ENCODE measurements at regions not wholly inside any gene's neighbourhood (a gene's known extent, or its start where the extent isn't known, plus 50 kb on each side); places are given as distances from the start of the nearest gene placed in this dataset.

DNA sequence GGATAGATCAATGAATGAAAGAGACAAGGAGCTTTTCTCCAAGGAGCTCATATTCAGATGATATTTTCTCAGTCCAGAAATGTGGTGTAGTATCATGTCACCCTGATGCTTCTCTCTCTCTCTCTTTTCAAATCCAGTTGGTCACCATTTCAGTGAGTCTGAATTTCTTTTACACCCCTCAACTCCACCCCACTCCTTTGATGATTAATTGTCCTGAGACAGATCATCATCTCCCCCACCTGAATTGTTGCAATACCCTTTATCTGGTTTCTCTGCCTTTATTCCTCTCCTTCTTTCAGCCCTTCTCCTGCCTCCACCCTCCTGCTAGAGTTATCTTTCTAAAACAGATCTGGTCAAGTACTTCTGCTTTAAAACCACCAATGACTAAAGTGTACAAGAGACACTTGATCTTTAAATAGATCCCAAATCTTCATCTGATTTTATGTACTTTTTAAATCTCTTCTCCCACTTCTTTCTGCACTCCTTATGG is 299.8 kb downstream of the KLF5 start:
- TF ChIP-seq, protein P1, sequence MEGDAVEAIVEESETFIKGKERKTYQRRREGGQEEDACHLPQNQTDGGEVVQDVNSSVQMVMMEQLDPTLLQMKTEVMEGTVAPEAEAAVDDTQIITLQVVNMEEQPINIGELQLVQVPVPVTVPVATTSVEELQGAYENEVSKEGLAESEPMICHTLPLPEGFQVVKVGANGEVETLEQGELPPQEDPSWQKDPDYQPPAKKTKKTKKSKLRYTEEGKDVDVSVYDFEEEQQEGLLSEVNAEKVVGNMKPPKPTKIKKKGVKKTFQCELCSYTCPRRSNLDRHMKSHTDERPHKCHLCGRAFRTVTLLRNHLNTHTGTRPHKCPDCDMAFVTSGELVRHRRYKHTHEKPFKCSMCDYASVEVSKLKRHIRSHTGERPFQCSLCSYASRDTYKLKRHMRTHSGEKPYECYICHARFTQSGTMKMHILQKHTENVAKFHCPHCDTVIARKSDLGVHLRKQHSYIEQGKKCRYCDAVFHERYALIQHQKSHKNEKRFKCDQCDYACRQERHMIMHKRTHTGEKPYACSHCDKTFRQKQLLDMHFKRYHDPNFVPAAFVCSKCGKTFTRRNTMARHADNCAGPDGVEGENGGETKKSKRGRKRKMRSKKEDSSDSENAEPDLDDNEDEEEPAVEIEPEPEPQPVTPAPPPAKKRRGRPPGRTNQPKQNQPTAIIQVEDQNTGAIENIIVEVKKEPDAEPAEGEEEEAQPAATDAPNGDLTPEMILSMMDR (IDR thresholded peaks at IDR 0.05), result no peak
- Mint-ChIP-seq H3K4me1 (ENCODE audit: low read depth) (no peaks in the 10 kb centered on the region), H3K27ac (ENCODE audit: unreplicated experiment) (no peak overlapping the region), H3K36me3 (ENCODE audit: low read depth) (no peaks in the 10 kb centered on the region), H3K27me3 (ENCODE audit: low read depth) (peaks cover 29% of the 10 kb centered on the region), H3K4me3 (ENCODE audit: unreplicated experiment) (no peak overlapping the region), H3K9me3 (ENCODE audit: low read depth) (no peaks in the 10 kb centered on the region)
- no peak for DNase-seq (ENCODE audit: low spot score)

DNA sequence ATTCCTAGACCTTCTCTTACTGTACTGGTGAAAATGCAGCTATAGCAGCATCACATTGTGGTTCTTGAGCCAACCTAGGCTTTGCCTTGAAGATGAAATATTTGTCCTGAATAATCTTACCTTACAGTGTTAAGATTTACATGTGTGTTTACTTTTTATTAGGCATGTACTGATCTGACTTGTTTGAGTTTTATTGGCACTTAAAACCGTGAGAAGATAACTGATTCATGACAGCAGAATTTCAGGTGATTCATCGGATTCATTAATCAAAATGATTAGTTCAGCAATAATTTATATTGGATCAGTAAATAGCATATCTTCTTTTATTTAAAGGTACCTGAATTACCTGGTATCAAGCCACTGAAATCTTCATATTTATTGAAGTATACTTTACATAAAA is 296.3 kb downstream of the KLF5 start:
- no peaks in the 10 kb centered on the region for H3K36me3 Mint-ChIP-seq (ENCODE audit: low read depth)
- no peak for DNase-seq (ENCODE audit: low spot score)
- H3K4me3 Mint-ChIP-seq (ENCODE audit: unreplicated experiment), result no peak overlapping the region
- TF ChIP-seq, protein P1 (IDR thresholded peaks at IDR 0.05), result no peak
- peaks cover 26% of the 10 kb centered on the region for H3K27me3 Mint-ChIP-seq (ENCODE audit: low read depth)
- no peak overlapping the region for H3K27ac Mint-ChIP-seq (ENCODE audit: unreplicated experiment)
- no peaks in the 10 kb centered on the region for H3K4me1 Mint-ChIP-seq (ENCODE audit: low read depth)
- no peaks in the 10 kb centered on the region for H3K9me3 Mint-ChIP-seq (ENCODE audit: low read depth)

DNA sequence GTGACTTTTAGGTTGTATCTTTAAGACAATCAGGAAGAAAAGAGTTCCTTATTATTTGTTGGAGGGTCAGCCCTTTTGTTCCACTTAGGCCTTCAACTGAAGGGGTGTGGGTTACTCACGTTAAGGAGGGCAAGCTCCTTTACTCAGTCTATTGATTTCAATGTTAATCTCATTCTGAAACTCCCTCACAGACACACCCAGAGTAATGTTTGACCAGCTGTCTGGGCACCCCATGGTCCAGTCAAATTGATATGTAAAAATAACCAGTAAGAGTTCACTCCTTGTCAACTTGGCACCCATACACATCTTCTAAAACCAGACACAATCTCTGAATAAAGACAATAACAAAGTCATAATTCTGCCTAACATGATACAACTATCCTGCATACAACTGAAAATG is 292.9 kb downstream of the KLF5 start:
- Mint-ChIP-seq H3K36me3 (ENCODE audit: low read depth) (no peaks in the 10 kb centered on the region), H3K4me3 (ENCODE audit: unreplicated experiment) (no peak overlapping the region), H3K4me1 (ENCODE audit: low read depth) (no peaks in the 10 kb centered on the region), H3K27me3 (ENCODE audit: low read depth) (peaks cover 31% of the 10 kb centered on the region), H3K9me3 (ENCODE audit: low read depth) (no peaks in the 10 kb centered on the region), H3K27ac (ENCODE audit: unreplicated experiment) (no peak overlapping the region)
- TF ChIP-seq, protein P1 (IDR thresholded peaks at IDR 0.05), result no peak
- no peak for DNase-seq (ENCODE audit: low spot score)

DNA sequence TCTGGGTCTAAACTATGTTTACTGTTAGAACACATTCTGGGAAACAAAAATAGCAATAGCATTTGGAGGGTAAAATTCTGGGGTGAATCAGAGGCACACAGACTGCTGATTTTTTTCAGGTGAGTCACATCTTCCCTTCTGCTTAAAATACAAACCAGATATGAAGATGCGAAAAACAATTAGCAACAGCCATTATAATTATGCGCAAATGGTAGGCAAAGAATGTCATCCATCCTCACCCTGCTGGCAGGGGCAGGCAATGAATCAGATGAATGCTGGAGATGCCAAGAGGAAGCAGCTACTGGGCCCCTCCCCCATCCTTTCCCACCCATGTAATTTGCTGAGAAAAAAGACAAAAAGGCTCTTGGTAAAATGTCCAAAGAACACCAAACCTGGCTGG is 282.9 kb downstream of the KLF5 start:
- DNase-seq (ENCODE audit: low spot score), result no peak
- H3K9me3 Mint-ChIP-seq (ENCODE audit: low read depth), result peaks cover 3% of the 10 kb centered on the region
- H3K36me3 Mint-ChIP-seq (ENCODE audit: low read depth), result no peaks in the 10 kb centered on the region
- no peak overlapping the region for H3K27ac Mint-ChIP-seq (ENCODE audit: unreplicated experiment)
- TF ChIP-seq, protein P1 (IDR thresholded peaks at IDR 0.05), result peak; percentile 9
- H3K27me3 Mint-ChIP-seq (ENCODE audit: low read depth), result peaks cover 4% of the 10 kb centered on the region
- H3K4me1 Mint-ChIP-seq (ENCODE audit: low read depth), result peaks cover 30% of the 10 kb centered on the region
- no peak overlapping the region for H3K4me3 Mint-ChIP-seq (ENCODE audit: unreplicated experiment)

DNA sequence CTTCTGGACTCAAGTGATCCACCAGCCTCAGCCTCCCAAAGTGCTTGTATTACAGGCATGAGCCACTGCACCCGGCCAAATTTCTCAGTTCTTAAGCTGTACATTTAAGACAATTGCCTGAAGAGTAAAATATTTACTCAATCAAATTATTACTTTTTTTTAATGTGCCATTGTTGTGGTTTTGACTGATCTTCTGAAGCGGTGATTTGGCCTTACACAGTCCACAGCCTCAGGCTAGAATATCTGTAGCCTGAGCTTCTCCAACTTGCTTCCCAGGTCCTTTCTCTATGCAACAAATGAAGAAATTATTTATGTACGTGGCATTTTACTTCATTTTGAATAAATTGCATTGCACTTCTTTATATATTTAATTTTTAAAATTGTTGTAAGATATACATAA is 281.3 kb downstream of the KLF5 start:
- H3K27me3 Mint-ChIP-seq (ENCODE audit: low read depth), result no peaks in the 10 kb centered on the region
- H3K36me3 Mint-ChIP-seq (ENCODE audit: low read depth), result no peaks in the 10 kb centered on the region
- H3K4me3 Mint-ChIP-seq (ENCODE audit: unreplicated experiment), result no peak overlapping the region
- no peak for DNase-seq (ENCODE audit: low spot score)
- peaks cover 36% of the 10 kb centered on the region for H3K4me1 Mint-ChIP-seq (ENCODE audit: low read depth)
- H3K9me3 Mint-ChIP-seq (ENCODE audit: low read depth), result no peaks in the 10 kb centered on the region
- no peak overlapping the region for H3K27ac Mint-ChIP-seq (ENCODE audit: unreplicated experiment)
- TF ChIP-seq, protein P1 (IDR thresholded peaks at IDR 0.05), result no peak

Data from chondrocyte (in vitro differentiated cells).